Brain microvascular endothelial cell (primary cell): ENCODE measurements at regions not wholly inside any gene's neighbourhood (a gene's known extent, or its start where the extent isn't known, plus 50 kb on each side); places are given as distances from the start of the nearest gene placed in this dataset.

Experiments used
- DNase-seq: peaks from one replicate; pipeline ENCODE4 v3.0.0-alpha.2; 2020
- H3K27ac ChIP-seq: fragments of 250-450 bp; sonication (Bioruptor Pico); 2 replicates; pipeline ENCODE4 v1.5.1; 2020; ENCODE audit warnings: mild to moderate bottlenecking, moderate library complexity
- H3K27me3 ChIP-seq: fragments of 250-450 bp; sonication (Bioruptor Pico); replicated peaks from 2 replicates; pipeline ENCODE4 v1.5.1; 2020; ENCODE audit warnings: mild to moderate bottlenecking
- H3K36me3 ChIP-seq: fragments of 250-450 bp; sonication (Bioruptor Pico); replicated peaks from 2 replicates; pipeline ENCODE4 v1.5.1; 2020; ENCODE audit warnings: mild to moderate bottlenecking
- H3K4me3 ChIP-seq: 2 replicates; pipeline ENCODE4 v1.5.1; 2011; ENCODE audit warnings: low read depth, mild to moderate bottlenecking, control low read depth, low read length, moderate library complexity
- CTCF ChIP-seq: IDR thresholded peaks from 2 replicates; pipeline ENCODE4 v1.5.1; 2011; ENCODE audit warnings: low read depth, mild to moderate bottlenecking, moderate library complexity, low read length, control low read depth, inconsistent platforms; ENCODE audit errors: missing control alignments
- in situ Hi-C: cut with HindIII; loops from 2 replicates; pipeline ENCODE4 v1.10.0; 2017; ENCODE audit warnings: low sequenced_read_pairs, low pct_ligation_motif_present

- Histone ChIP-seq H3K4me3 (no peak overlapping the region), H3K27ac (no peak overlapping the region), H3K36me3 (no peaks in the 10 kb centered on the region), H3K27me3 (no peaks in the 10 kb centered on the region)
- in situ Hi-C loops = no loop called here
- DNase-seq = no peak
- TF ChIP-seq CTCF = no peak
Measured at GRCh38 chr2:396903-397302, 109.0 kb upstream of the ALKAL2 start.

- TF ChIP-seq CTCF = no peak
- no peaks in the 10 kb centered on the region for H3K36me3 ChIP-seq
- no peak for DNase-seq
- no peak overlapping the region for H3K27ac ChIP-seq
- no peaks in the 10 kb centered on the region for H3K27me3 ChIP-seq
- in situ Hi-C loops = no loop called here
- H3K4me3 ChIP-seq = no peak overlapping the region
Measured at GRCh38 chr2:395886-396285, 108.0 kb upstream of the ALKAL2 start.

GRCh38 chr2:393711-394696 lies 106.1 kb upstream of the ALKAL2 start:
- Histone ChIP-seq H3K27ac (no peak overlapping the region), H3K36me3 (no peaks in the 10 kb centered on the region), H3K4me3 (no peak overlapping the region), H3K27me3 (no peaks in the 10 kb centered on the region)
- in situ Hi-C loops = no loop called here
- no peak for TF ChIP-seq CTCF
- peak; percentile 51 for DNase-seq

GRCh38 chr2:392926-393280 lies 105.0 kb upstream of the ALKAL2 start:
- Histone ChIP-seq H3K4me3 (no peak overlapping the region), H3K36me3 (no peaks in the 10 kb centered on the region), H3K27ac (no peak overlapping the region), H3K27me3 (no peaks in the 10 kb centered on the region)
- DNase-seq = no peak
- in situ Hi-C loops = no loop called here
- TF ChIP-seq CTCF = no peak

- no peak overlapping the region for H3K4me3 ChIP-seq
- no peak overlapping the region for H3K27ac ChIP-seq
- TF ChIP-seq CTCF = no peak
- H3K36me3 ChIP-seq = no peaks in the 10 kb centered on the region
- in situ Hi-C loops = no loop called here
- H3K27me3 ChIP-seq = no peaks in the 10 kb centered on the region
- DNase-seq = no peak
Measured at GRCh38 chr2:392181-392925, 104.5 kb upstream of the ALKAL2 start.
